GM21381 (cell line): ENCODE measurements at regions not wholly inside any gene's neighbourhood (a gene's known extent, or its start where the extent isn't known, plus 50 kb on each side); places are given as distances from the start of the nearest gene placed in this dataset.

Experiments
- ATAC-seq: cut with Tn5 transposase; IDR thresholded peaks from one replicate; pipeline ENCODE4 v1.9.1; 2021; ENCODE audit warnings: mild to moderate bottlenecking, moderate library complexity; ENCODE audit not compliant: unreplicated experiment

DNA sequence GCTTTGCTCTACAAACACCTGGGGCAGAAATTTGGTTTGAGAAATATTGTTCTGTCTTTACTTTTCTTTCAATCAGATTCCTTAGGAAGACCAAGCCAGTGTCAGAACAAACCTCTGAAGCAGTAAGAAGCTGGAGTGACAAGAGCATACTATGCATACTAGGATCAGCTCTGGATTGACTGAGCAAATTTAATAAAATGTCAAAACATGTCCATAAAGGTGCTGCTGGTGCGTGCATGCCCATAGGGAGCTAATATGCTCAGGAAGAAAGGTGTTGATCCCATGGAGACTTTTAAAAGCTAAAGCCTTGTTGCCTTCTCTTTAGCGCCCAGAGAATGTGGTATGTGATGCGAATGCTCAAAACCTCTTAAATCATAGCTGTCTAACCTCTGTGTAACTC is 1076.2 kb downstream of the NLGN4Y start:
- no peak for ATAC-seq

DNA sequence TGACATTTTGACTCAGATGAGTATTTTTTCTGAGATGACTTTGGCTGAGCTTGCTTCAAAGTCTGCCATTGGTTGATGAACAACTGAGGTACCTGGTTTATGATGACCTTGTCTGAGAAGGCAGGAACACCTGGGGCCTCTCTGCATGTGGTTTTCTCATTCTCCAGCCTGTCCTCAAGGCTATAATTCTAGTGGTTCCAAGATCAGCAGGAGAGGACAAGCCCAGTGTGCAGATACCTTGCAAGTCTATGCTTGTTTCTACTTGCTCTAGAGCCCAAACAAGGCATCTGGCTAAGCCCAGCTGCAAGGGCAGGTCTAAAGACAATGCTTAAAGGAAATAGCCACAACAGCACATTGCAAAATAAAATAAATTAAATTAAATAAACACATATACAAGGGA is 1100.0 kb downstream of the NLGN4Y start:
- no peak for ATAC-seq

DNA sequence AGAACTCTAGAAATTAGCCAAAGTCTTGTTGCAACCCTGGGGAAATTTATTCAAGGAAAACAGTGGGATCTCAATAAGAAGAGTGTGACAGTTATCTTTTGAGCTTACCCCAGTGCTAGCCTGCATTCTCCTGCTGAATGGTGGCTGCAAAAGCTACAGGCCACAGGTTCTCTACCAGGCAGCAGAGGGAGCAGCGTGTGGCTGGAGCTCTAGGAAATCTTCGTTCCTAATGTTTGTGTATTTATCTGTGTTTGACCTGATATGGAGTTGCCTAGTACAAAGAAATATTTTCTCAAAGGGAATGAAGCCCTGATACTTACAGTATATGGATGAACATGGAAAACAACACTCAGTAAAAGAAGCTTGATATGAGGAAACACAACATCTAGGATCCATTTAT is 1100.6 kb downstream of the NLGN4Y start:
- ATAC-seq, result no peak

DNA sequence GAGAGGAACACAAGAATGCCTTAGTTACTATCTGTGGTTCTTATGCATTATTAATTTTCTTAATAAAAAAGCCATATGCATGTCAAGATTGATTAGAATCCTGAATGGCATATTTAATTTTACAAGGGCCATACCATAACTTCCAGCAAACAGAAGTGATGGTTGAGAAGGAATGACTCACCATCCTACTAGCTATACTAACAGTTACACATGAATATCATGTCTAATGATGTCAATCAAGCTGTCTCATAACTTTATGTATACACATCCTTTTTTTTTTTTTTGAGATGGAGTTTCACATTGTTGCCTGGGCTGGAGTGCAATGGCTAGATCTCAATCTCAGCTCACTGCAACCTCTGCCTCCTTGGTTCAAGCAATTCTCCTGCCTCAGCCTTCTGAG is 1123.9 kb downstream of the NLGN4Y start:
- ATAC-seq, result no peak

DNA sequence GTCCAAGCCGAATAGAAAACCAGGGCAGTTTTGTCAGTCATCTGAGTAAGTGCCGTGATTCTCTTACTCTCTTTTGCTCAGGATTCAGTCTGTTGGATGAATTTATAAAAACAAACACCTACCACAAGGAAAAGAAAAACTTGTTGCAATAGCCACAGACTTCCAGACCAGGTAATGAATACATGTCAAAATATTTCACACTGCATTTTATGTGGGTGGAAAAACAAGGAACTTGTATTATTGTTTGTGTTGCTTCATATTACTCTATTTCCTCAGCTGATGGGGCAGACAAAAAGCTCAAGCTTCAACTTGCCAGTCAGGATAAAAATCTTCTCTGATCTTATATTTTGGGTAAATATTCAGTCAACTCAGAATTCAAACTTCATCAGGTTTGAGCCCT is 1125.7 kb downstream of the NLGN4Y start:
- ATAC-seq, result no peak

DNA sequence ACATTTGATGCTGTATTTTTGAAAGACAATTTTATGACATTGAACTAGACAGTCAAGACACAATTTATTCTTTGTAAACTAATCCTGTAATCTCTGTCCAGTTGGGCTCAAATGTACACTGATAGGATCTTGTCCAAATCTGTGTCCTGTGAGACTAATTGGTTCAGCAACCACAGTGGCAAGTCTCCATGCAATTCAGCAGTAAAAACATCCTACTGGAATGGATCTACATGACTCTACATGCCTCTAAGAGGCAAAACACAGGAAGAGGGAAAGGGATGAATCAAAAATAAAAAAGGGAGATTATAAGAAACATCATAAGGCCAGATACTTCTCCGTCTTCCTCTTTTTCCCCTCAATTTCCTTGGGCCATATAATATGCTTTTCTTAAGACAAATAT is 1164.2 kb downstream of the NLGN4Y start:
- ATAC-seq, result no peak

DNA sequence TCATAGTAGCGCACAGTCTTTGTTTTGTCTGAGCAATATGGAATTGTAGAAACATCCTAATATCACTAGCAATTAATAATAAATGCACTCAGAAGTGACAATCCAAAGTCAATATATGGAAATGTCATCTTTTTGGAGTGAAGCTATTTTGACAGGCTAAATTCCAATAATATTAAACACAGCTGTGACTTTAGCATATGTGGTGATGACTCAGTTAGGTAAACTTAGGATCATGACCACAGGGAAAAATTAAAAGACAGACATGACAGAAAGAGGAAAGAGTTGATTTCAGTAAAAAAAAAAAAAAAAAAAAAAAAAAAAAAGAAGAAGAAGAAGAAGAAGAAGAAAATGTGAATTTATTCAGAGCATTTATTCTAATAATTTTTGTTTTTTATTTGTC is 1165.7 kb downstream of the NLGN4Y start:
- ATAC-seq, result no peak

DNA sequence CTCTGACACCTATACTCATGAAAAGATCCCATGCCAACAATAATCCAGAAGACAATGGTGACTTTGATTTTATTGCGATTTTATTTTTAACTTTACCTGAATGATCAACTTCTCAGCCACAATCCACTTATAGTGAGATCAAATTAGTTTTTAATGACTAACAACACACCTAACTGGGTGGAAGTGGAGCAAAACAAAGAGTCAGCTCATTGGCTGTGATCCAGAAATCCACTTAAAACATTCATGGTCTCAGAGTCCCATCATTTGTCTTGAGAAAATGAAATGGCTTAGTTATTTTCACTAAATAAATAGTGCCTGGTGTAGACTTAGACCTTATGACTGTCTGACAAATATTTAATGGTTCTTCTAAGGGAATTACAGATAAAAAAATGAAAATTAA is 1177.8 kb downstream of the NLGN4Y start:
- no peak for ATAC-seq

DNA sequence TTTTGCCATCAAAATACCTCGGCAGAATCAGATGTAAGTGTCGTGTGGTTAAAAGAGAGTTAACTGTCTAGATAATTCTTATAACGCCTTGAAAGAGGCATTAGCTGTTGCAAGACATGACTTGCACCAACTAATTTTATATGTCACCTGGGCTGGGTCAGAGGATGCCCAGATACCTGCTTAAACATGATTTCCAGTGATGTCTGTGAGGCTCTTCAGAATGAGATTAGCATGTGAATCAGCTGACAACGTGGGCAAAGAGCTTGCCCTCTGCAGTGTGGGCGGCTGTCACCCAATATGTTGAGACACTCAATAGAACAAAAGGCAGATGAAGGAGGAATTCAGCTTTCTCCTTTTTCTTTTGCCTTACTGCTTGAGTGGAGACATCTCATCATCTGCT is 1180.6 kb downstream of the NLGN4Y start:
- no peak for ATAC-seq

DNA sequence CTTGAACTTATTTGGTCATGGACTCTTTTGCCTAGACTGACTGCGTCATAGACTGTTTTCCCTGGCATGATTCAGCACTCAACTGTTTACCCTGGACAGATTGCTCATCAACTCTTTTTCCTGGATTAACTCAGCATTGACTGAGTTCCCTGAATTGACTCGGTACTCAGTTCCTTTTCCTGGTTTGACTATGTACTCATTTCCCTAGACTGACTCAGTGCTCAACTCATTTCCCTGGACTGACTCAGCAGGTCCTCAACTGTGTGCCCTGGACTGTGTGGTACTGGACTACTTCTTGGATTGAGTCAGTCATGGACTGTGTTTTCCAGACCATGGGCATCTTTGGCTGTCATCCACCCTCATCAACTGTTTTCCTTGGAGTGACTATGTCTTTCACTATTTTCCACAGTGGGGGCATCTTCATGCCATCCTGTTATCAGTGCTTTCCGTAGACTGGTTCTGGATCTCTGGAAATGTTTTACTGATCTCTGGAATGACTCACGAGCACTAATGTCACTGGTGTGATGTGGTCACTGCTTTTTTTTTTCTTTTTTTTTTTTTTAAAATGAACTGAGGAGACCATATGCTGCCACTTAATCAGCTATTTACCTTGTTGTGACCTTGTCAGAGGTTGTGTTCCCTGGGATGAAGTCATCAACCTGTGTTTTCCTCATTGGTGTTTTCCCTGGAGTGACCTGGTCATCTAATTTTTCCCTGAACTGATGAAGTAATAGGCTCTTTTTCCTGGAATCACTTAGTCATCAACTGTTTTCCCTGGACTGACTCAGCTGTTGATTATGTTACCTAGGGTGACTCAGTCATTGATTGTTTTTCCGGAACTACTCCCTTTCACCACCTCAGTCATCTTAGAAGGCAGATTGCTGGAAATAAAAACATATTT is 1225.5 kb downstream of the NLGN4Y start:
- ATAC-seq, result no peak

DNA sequence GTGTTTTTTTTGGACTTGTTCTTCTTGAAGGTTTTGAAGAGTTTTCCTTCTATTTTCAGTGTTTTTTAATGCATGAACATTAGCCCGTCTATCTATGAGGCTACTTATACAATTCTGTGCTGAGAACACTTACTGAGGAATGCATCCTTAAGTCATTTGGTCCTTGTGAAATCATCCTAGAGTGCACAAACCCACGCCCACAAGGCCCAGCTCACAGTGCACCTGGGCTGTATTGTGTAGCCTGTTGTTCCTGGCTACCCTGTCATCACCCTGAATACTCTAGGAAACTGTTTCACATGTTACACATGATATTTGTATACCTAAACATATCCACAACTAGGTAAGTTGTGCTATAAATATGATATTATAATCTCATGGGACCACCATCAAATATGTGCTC is 1226.7 kb downstream of the NLGN4Y start:
- no peak for ATAC-seq

DNA sequence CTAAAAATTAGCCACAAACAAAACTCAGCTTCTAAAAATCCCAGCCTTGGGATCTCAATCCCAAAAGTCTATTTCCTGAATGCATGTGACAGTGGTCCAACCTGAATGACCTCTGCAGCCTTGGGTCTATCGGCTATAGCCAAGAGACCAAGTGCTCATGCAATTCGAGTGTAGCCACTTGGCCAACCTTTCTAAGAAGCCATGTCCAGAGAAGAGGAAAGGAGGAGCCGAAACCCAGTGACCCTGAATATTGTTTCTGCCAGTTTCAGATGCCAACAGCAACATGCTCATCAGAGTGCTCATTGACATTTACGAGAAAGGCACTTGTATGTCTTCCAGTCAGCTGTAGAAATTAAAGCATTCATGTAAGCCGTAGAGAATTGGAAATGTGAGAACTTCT is 1231.9 kb downstream of the NLGN4Y start:
- ATAC-seq, result no peak

DNA sequence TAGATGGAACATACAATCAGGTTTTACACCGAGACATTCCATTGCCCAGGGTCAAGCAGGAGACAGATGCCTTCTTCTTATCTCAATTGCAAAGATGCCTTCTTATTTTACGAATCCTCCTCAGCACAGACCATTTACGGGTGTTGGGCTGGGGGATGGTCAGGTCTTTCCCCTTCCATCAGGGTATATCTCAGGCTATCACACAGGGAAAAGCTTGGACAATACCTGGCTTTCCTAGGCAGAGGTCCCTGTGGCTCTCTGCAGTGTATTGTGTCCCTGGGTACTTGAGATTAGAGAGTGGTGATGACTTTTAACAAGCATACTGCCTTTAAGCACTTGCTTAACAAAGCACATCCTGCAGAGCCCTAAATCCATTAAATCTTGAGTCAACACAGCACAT is 1249.2 kb downstream of the NLGN4Y start:
- no peak for ATAC-seq

DNA sequence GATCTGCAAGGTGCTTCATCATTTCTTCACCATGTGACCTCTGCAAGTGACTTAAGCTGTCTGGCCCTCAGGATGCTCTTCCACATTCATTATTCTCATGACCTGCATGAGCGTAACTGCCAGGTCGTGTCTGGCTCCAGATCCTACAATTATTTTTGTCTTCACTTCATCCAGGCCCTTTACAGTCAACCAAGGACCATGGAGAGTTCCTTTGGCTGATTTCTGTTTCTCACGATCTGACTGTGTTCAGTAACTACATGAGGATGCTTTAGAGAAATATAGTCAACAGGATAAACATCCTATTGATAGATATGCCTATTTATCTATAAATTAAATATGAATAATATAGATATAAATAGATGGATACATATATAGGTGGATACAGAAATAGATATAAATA is 1251.6 kb downstream of the NLGN4Y start:
- ATAC-seq, result no peak

DNA sequence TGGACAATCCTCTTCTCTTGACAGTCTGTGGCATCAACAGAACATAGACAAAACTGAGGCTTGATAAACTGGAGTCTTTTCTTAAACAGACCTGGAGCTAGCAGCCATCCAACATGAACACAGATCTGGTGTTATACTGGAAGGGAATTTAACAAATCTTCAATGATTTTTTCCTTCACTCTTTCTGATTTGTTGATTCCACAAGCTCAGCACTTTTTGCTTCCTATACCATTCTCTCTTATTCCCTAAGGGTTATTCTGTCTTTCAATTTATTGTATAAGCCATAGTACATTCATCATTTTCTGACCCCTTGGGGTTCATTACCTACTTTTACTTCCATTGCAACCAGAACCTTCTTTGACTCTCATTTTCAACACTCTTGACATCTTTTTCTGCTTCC is 1255.6 kb downstream of the NLGN4Y start:
- no peak for ATAC-seq

DNA sequence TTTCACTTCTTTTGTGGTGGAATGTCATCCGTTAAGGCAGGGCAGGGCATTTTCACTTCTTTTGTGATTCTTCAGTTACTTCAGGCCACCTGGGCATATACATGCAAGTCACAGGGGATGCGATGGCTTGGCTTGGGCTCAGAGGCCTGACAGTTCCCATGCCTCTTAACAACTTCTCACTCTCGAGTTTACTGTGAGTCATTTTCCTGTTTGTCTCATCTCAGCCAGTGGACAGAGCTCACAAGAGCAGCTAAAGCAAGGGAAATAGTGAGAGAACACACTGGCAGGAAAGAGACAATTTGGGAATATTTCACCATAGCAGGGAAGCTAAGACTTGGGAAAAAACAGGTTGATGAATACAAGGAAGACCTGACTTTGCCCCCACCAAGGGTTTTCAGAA is 1275.7 kb downstream of the NLGN4Y start:
- ATAC-seq, result no peak

DNA sequence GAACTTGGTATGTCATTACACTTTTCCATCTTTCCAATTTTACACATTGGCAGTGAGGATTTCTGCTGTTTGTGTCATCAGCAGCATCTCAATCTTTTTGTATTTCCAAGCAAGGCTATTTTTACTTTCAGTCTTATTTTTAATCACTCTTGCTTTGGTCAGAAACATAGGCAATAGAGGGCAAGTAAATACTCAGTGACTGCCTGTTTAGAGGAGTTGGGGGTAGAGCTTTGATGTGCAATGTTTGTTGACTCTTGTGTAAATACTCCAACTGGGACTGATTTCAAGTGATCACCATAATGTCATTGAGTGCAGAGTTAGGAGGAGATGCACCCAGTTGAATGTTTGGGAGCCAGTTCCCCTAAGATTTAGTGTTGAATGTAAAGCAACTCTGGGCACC is 1281.7 kb downstream of the NLGN4Y start:
- ATAC-seq, result no peak

DNA sequence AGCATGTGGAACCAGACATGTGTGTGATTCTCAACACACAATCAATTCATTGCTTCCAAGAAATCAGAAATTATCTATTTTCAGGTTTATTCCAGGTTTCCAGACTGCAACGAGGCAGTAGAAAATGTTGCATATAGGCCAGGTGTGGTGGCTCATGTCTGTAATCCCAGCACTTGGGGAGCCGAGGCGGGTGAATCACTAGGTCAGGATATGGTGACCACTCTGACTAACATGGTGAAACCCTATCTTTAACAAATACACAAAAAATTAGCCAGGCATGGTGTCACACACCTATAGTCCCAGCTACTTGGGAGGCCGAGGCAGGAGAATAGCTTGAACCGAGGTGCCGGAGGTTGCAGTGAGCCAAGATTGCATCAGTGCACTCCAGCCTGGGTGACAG is 1289.9 kb downstream of the NLGN4Y start:
- ATAC-seq, result no peak
